Aorta (tissue), 5 donors: ENCODE measurements at regions not wholly inside any gene's neighbourhood (a gene's known extent, or its start where the extent isn't known, plus 50 kb on each side); places are given as distances from the start of the nearest gene placed in this dataset.

ENCODE experiments used
- ATAC-seq: fragments of 200-7000 bp; cut with Tn5 transposase; one replicate; pipeline ENCODE4 v1.9.1; 2022; ENCODE audit warnings: moderate library complexity; ENCODE audit not compliant: low FRiP score
- DNase-seq, 2 donors: peaks; one replicate each; pipeline ENCODE4 v3.0.0-alpha.2; 2020
- H3K27ac ChIP-seq, 2 donors: one replicate each; pipeline ENCODE4 v1.5.1; 2013; ENCODE audit warnings: low read length in 2 of 2, mild to moderate bottlenecking in 2 of 2, moderate library complexity in 2 of 2, control low read depth in 1 of 2, inconsistent platforms in 1 of 2, low read depth in 1 of 2
- H3K27me3 ChIP-seq, 2 donors: one replicate each; pipeline ENCODE4 v1.6.1; 2013; ENCODE audit warnings: control low read depth in 1 of 2, low read length in 1 of 2, mild to moderate bottlenecking in 1 of 2, moderate library complexity in 1 of 2; ENCODE audit not compliant: insufficient read depth in 2 of 2, control insufficient read depth in 1 of 2
- H3K36me3 ChIP-seq, 2 donors: one replicate each; pipeline ENCODE4 v1.6.1; 2013; ENCODE audit warnings: control low read depth in 1 of 2, low read length in 1 of 2, mild to moderate bottlenecking in 1 of 2; ENCODE audit not compliant: insufficient read depth in 2 of 2, control insufficient read depth in 1 of 2
- H3K4me1 ChIP-seq, 2 donors: one replicate each; pipeline ENCODE4 v1.6.1; 2013; ENCODE audit warnings: low read length in 2 of 2, control low read depth in 1 of 2, mild to moderate bottlenecking in 1 of 2, moderate library complexity in 1 of 2; ENCODE audit not compliant: insufficient read depth in 2 of 2, control insufficient read depth in 1 of 2
- H3K4me3 ChIP-seq, 2 donors: one replicate each; pipeline ENCODE4 v1.5.1; 2013; ENCODE audit warnings: low read length in 2 of 2, control low read depth in 1 of 2, mild to moderate bottlenecking in 1 of 2
- H3K9me3 ChIP-seq: one replicate; pipeline ENCODE4 v1.6.1; 2013; ENCODE audit warnings: mild to moderate bottlenecking, low read length; ENCODE audit not compliant: control insufficient read depth
- WGBS, 2 donors: extraction: QIAGEN DNeasy Blood & Tissue Kit; methylation state at CpG; one replicate each; pipeline ENCODE4 v1.1.7; 2013; 5-methylcytosine and 5-hydroxymethylcytosine counted together
- intact Hi-C, 2 donors: fragments of 100-400 bp; cut with DNase I; formaldehyde crosslinking; loops; one replicate each; pipeline versions ENCODE4 v1.14.2 to v1.15.0; 2022
- donor health status: healthy with polysubstance abuse.
- donor health status: Bipolar disorder and iron deficiency.
- donor health status: DM: no; HTN: no; CAD: no.
- donor health status: DM: no; HTN: no; CAD: no.
- donor health status: DM: yes; HTN: yes; CAD: no.

DNA sequence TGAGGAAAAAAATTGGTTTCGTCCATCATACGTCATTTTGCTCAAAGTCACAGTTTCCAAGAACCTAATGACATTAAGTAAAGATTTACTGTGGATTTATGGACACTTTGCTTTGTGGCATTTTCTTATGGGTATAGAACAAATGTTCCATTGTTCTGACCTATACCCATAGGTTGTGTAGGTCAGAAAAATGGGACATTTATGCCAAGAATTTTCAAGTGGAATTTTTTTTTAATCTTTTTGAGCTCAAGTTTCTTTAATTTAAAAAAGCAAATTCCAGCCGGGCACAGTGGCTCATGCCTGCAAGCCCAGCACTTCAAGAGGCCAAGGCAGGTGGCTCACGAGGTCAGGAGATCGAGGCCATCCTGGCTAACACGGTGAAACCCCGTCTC, 187.5 kb upstream of the TPM1 start:
- Histone ChIP-seq H3K27me3 (no peaks in the 10 kb centered on the region), H3K9me3 (no peaks in the 10 kb centered on the region), H3K27ac (no peak overlapping the region), H3K4me1 (no peaks in the 10 kb centered on the region), H3K36me3 (no peaks in the 10 kb centered on the region), H3K4me3 (no peak overlapping the region)
- no peak for DNase-seq
- ATAC-seq: no peak
- intact Hi-C loops: loop anchor here in 1 of 2 donors (5.0 kb wide), 1 partner anchor 327 kb away; no protein-coding TSS in a partner anchor
- 89 to 92% methylated on average over 7 of the region's 7 CpGs for WGBS, 2 donors

DNA sequence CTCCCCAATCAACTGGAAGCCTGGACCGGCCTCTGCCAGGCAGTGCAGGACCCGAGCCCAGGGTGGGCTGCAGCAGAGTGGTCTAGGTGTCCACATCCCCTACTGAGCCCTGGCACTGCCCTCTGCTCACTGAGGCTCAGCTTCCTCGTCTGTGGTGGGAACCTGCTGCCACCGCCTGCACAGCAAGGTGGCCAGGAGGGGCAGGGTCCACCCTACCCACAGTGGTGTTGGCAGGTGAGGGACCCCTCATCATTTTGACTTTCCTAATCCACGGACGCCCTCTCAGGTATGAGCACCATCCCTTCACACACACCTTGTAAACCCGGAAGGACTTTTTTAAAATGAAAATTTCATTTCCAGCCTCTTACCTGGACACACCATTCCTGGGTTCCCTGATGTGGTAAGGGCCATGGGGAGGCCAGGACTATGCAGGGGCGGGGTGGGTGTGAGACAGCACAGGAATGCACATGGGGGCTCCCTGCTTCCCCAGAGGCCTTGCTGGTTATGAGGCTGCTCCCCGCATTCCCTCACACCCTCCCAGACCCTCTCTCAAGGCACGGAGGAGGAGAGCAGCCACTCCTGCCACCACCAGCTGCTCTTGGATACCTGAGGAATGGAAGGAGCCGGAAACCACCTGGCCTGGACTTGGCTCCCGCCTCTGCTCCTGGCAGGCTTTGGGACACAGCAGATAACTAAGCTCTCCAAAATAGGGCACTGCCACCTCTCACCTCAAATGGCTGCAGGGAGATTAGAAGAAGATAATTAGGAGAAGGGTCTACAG, 185.9 kb upstream of the TPM1 start:
- intact Hi-C loops: loop anchor here in 1 of 2 donors (5.0 kb wide), 1 partner anchor 326 kb away; no protein-coding TSS in a partner anchor
- 92 to 94% methylated on average over 12 of the region's 12 CpGs for WGBS, 2 donors
- H3K36me3 ChIP-seq: no peaks in the 10 kb centered on the region
- no peak overlapping the region for H3K27ac ChIP-seq
- H3K4me3 ChIP-seq: no peak overlapping the region
- ATAC-seq: peak; percentile 29
- H3K9me3 ChIP-seq: no peaks in the 10 kb centered on the region
- no peaks in the 10 kb centered on the region for H3K27me3 ChIP-seq
- no peaks in the 10 kb centered on the region for H3K4me1 ChIP-seq
- no peak for DNase-seq

DNA sequence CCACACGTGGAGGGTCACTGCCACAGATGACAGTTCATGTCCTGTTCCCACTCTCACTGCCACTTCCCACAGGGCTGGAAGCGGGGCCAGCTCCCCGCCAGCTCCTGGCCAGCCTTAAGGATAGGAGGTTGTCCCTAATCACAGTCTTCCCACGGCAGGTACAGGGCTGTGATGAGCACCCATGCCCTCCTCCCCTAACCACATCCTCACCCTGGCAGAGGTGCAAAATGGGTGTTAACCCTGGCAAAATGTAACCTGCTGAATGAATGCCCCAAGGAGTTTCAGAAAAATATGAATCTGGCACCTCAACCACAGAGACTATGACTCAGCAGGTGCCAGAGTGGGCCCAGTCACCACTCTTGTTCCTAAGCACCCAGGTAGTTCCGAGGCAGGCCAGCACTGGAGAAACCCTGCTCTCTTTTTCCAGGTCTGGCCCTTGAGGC, 185.1 kb upstream of the TPM1 start:
- Histone ChIP-seq H3K27ac (no peak overlapping the region), H3K27me3 (no peaks in the 10 kb centered on the region), H3K4me3 (no peak overlapping the region), H3K4me1 (no peaks in the 10 kb centered on the region), H3K36me3 (no peaks in the 10 kb centered on the region), H3K9me3 (no peaks in the 10 kb centered on the region)
- DNase-seq: no peak
- no peak for ATAC-seq
- intact Hi-C loops: loop anchor here in 1 of 2 donors (5.0 kb wide), 1 partner anchor 325 kb away; no protein-coding TSS in a partner anchor
- WGBS, 2 donors: 69 to 75% methylated on average over 5 of the region's 5 CpGs

DNA sequence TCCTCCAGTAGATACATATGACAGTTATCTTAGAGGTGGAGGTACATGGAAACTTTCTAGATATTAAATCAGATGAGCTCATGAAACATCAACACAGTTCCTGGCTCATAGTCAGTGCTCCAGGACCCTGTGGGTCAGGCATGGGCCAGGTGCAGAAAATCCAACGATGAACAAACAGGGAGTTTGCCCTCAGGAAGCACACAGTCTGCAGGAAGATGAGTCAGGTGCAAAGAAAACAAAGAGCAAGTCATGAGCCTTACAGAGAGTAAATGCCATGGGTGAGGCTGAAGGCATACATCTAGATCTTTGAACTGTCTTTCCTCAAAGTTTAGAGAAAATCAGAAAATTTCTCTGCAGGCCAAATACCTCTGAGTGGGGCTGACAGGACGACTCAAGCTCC, 184.2 kb upstream of the TPM1 start:
- no peak overlapping the region for H3K4me3 ChIP-seq
- intact Hi-C loops: loop anchor here in 1 of 2 donors (5.0 kb wide), 1 partner anchor 324 kb away; no protein-coding TSS in a partner anchor
- H3K27me3 ChIP-seq: no peaks in the 10 kb centered on the region
- ATAC-seq (no peak), DNase-seq (no peak)
- H3K9me3 ChIP-seq: no peaks in the 10 kb centered on the region
- H3K36me3 ChIP-seq: no peaks in the 10 kb centered on the region
- no peak overlapping the region for H3K27ac ChIP-seq
- 77 to 82% methylated on average over 2 of the region's 2 CpGs for WGBS, 2 donors
- H3K4me1 ChIP-seq: no peaks in the 10 kb centered on the region

DNA sequence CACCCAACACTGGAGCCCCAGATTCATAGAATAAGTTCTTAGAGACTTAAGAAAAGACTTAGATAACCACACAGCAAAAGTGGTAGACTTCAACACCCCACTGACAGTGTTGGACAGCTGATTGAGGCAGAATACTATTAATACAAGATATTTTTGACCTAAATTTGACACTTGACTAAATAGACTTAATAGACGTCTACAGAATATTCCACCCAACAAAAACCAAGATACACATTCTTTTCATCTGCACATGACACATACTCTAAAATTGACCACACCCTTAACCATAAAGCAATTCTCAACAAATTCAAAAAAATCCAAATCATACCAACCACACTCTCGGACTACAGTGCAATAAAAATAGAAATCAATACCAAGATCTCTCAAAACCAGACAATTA, 179.8 kb upstream of the TPM1 start:
- intact Hi-C loops: no loop called here
- Histone ChIP-seq H3K4me1 (no peaks in the 10 kb centered on the region), H3K36me3 (no peaks in the 10 kb centered on the region), H3K4me3 (no peak overlapping the region), H3K27me3 (no peaks in the 10 kb centered on the region), H3K27ac (no peak overlapping the region), H3K9me3 (no peaks in the 10 kb centered on the region)
- 81 to 89% methylated on average over 2 of the region's 2 CpGs for WGBS, 2 donors
- no peak for ATAC-seq
- no peak for DNase-seq

DNA sequence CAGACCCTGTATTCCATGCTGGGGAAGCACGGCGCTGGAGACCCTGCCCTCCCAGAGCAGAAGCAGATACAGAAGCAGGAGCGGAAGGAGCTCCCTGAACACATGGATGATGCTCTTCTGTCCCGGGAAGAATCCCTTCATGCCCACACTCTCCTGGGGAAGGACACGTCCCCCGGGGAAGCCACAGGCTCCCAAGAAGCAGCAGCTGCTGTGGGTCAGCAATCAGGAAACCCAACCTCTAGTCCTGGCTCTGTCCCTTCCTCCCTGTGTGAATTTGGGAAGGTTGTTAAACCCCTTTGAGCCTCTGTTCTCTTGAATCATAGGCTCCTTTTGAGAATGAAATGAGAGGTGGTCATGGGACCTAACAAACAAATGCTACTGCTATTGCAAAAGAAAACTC, 176.2 kb upstream of the TPM1 start:
- Histone ChIP-seq H3K36me3 (no peaks in the 10 kb centered on the region), H3K4me1 (no peaks in the 10 kb centered on the region), H3K27me3 (no peaks in the 10 kb centered on the region), H3K4me3 (no peak overlapping the region), H3K9me3 (no peaks in the 10 kb centered on the region), H3K27ac (no peak overlapping the region)
- intact Hi-C loops: no loop called here
- no peak for DNase-seq
- 89 to 92% methylated on average over 6 of the region's 6 CpGs for WGBS, 2 donors
- ATAC-seq: no peak

DNA sequence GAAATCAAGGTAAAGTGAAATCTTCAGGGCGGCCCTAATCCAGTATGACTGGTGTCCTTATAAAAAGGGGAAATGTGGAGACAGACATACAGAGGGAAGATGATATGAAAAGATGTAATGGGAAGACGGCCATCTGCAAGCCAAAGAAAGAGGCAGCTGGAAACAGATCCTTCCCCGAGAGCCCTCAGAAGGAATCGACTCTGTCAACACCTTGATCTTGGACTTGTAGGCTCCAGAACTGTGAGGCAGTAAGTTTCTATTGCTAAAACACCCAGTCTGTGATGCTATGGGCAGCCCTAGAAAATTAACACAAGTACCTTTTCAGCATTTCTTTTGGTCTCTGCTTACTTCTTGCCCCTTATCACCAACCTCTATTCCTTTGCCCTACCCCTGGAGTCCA, 174.7 kb upstream of the TPM1 start:
- no peaks in the 10 kb centered on the region for H3K9me3 ChIP-seq
- no peak for DNase-seq
- H3K4me1 ChIP-seq: no peaks in the 10 kb centered on the region
- 81 to 96% methylated on average over 4 of the region's 4 CpGs for WGBS, 2 donors
- no peaks in the 10 kb centered on the region for H3K36me3 ChIP-seq
- ATAC-seq: no peak
- intact Hi-C loops: no loop called here
- no peaks in the 10 kb centered on the region for H3K27me3 ChIP-seq
- no peak overlapping the region for H3K27ac ChIP-seq
- no peak overlapping the region for H3K4me3 ChIP-seq

DNA sequence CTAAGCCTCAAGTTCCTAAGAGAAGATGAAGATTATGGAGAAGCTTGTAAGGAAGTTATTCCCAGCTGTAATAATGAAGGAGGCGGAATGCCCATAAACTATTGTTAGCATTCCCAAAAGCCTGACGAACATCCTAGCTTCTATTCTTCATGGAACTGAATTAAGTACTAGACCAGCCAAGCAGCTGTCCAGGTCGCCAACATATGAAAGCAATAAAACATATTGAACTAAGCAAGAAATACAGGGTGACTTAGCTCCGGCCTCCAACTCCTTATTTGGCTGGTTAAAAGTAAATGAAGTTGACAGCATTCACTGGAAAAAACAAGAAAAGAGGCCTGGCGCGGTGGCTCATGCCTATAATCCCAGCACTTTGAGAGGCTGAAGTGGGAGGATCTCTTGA, 174.0 kb upstream of the TPM1 start:
- Histone ChIP-seq H3K4me3 (no peak overlapping the region), H3K9me3 (no peaks in the 10 kb centered on the region), H3K4me1 (no peaks in the 10 kb centered on the region), H3K27me3 (no peaks in the 10 kb centered on the region), H3K36me3 (no peaks in the 10 kb centered on the region), H3K27ac (no peak overlapping the region)
- intact Hi-C loops: no loop called here
- no peak for ATAC-seq
- DNase-seq: no peak
- WGBS, 2 donors: 90 to 92% methylated on average over 6 of the region's 6 CpGs

DNA sequence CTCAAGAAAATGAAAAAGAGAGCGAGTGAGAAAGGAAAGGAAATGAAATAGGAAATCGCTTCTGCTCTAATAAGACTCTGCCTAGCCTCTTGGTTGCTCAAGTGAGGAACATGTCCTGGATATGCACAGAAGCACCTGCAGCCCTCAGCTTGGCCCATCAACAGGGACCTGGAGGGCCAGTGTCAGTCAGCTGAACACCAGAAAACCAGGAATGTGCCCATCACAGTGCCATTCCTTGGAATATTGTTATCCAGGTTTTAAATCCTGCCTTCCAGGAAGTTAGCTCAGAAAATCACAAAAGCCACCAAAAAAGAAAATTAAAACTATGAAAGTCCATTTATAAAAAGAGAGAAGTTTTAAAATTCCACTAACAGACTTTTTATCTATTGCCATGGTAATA, 173.4 kb upstream of the TPM1 start:
- DNase-seq (no peak), ATAC-seq (no peak)
- intact Hi-C loops: no loop called here

More for the DNA sequence above, 173.4 kb upstream of the TPM1 start:
- H3K4me1 ChIP-seq: no peaks in the 10 kb centered on the region
- H3K36me3 ChIP-seq: no peaks in the 10 kb centered on the region
- no peak overlapping the region for H3K4me3 ChIP-seq
- no peaks in the 10 kb centered on the region for H3K9me3 ChIP-seq
- no peaks in the 10 kb centered on the region for H3K27me3 ChIP-seq
- no peak overlapping the region for H3K27ac ChIP-seq
- WGBS, 2 donors: 97 to 100% methylated on average over 2 of the region's 2 CpGs
